Stimulated activated naive B cell treated with anti-CD40 and anti-IgM and Interleukin-4, amounts not matched to agents 10 μg/mL and 1 μg/mL and 100 μg/mL, for 72 hours (primary cell): ENCODE measurements at regions not wholly inside any gene's neighbourhood (a gene's known extent, or its start where the extent isn't known, plus 50 kb on each side); places are given as distances from the start of the nearest gene placed in this dataset.

ENCODE experiments used
- ATAC-seq, 2 donors: fragments of 150-1000 bp; cut with Tn5 transposase; replicated peaks; 2 replicates each; pipeline ENCODE4 v1.10.0; 2021; ENCODE audit warnings: moderate library complexity in 1 of 2
- DNase-seq: peaks from one replicate; pipeline ENCODE4 v3.0.0; 2021
- H3K27ac Mint-ChIP-seq: one replicate; pipeline ENCODE4 v1.8.0; 2022; ENCODE audit warnings: mild to moderate bottlenecking, mixed read lengths
- H3K27me3 Mint-ChIP-seq, 2 donors: one replicate each; pipeline ENCODE4 v1.8.0; 2022; ENCODE audit warnings: mixed read lengths in 2 of 2
- H3K36me3 Mint-ChIP-seq, 2 donors: one replicate each; pipeline ENCODE4 v1.8.0; 2022; ENCODE audit warnings: mixed read lengths in 2 of 2, mild to moderate bottlenecking in 1 of 2
- H3K4me1 Mint-ChIP-seq, 2 donors: one replicate each; pipeline ENCODE4 v1.8.0; 2022; ENCODE audit warnings: mixed read lengths in 2 of 2, mild to moderate bottlenecking in 1 of 2
- H3K4me3 Mint-ChIP-seq, 2 donors: one replicate each; pipeline ENCODE4 v1.8.0; 2022; ENCODE audit warnings: mild to moderate bottlenecking in 2 of 2, mixed read lengths in 2 of 2, moderate library complexity in 1 of 2
- H3K9me3 Mint-ChIP-seq, 2 donors: one replicate each; pipeline ENCODE4 v1.8.0; 2022; ENCODE audit warnings: mixed read lengths in 2 of 2, mild to moderate bottlenecking in 1 of 2

DNA sequence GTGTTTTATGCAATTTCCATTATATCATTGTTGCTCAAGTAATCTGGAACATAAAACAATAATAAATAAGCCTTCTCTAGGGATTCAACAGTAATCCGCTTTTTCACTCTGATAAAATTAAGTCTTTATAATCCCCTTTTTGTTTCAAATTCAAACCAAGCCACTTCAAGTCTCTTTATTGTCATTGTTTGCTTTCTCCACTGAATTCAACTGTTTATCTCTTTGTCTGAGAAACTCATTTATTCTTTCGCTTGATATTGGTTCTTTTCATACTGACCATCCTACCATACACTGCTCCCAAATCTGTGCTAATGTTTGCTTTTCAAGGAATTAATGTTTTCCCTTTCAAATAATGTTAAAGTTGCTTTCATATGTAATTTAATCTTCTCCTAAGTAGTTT lies 550.4 kb upstream of the PCDH15 start:
- no peaks in the 10 kb centered on the region for H3K4me1 Mint-ChIP-seq
- no peak for ATAC-seq
- H3K36me3 Mint-ChIP-seq = no peaks in the 10 kb centered on the region
- H3K4me3 Mint-ChIP-seq = no peak overlapping the region
- DNase-seq = no peak
- H3K27me3 Mint-ChIP-seq = no peaks in the 10 kb centered on the region
- H3K27ac Mint-ChIP-seq = no peak overlapping the region
- H3K9me3 Mint-ChIP-seq = peaks cover 0 to 2% of the 10 kb centered on the region in 2 donors

DNA sequence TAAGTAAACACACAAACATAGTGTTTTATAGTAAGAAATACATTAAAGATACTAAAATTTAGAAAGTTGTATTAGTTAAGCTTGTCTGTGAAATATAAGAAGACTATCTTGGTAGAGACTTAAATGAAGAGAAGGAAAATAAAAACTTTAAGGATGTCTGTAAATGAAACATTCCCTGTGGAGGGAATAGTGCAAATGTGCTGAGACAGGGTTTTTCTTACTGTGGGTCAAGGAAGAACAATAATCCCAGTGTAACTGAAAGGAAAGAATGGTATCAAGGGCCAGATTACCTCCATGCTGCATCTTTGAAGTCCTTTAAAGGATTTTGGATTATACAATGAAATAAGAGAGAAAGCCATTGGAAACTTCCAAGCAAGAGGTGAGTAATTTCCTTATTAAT lies 547.5 kb upstream of the PCDH15 start:
- no peak overlapping the region for H3K27ac Mint-ChIP-seq
- H3K27me3 Mint-ChIP-seq = no peaks in the 10 kb centered on the region
- no peaks in the 10 kb centered on the region for H3K36me3 Mint-ChIP-seq
- H3K4me1 Mint-ChIP-seq = no peaks in the 10 kb centered on the region
- peaks cover 0 to 2% of the 10 kb centered on the region in 2 donors for H3K9me3 Mint-ChIP-seq
- no peak overlapping the region for H3K4me3 Mint-ChIP-seq
- DNase-seq (no peak), ATAC-seq (no peak)

DNA sequence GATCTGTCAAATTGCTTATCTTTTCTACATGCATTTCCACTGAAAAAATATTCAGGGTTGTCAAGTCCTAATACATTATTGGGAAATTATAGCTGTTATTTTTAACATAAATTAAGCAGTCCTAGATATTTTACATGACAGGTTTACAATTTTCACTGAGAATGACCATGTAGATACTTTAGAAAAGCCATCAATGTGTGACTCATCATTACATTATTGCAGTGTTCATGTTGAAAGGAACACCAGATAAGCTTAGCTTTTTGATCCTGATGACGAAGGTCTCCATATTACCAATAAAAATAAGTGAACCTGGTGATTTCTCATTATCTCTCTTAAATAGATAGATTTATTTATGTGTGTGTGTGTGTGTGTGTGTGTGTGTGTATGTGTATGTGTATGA lies 529.5 kb upstream of the PCDH15 start:
- no peak overlapping the region for H3K4me3 Mint-ChIP-seq
- no peak overlapping the region for H3K27ac Mint-ChIP-seq
- no peaks in the 10 kb centered on the region for H3K27me3 Mint-ChIP-seq
- DNase-seq (no peak), ATAC-seq (no peak)
- H3K36me3 Mint-ChIP-seq = no peaks in the 10 kb centered on the region
- H3K9me3 Mint-ChIP-seq = no peaks in the 10 kb centered on the region
- no peaks in the 10 kb centered on the region for H3K4me1 Mint-ChIP-seq

DNA sequence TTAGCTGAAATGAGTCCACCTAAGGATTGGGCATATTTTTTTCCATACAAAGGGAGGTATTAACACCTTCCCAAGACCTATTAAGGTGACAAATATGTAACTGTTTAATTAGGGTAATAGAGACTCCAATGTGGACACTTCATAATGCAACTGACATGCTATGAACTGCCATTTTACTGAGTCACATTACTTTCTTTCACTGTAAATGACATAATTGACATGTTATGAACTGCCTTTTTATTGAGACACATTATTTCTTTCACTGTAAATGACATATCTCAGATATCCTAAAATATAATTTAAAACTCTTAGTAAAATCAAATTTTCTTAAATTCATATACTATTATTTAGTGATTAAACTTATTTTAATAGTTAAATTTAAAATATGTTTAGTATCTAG lies 528.8 kb upstream of the PCDH15 start:
- no peak for ATAC-seq
- Mint-ChIP-seq H3K9me3 (no peaks in the 10 kb centered on the region), H3K27me3 (no peaks in the 10 kb centered on the region), H3K27ac (no peak overlapping the region), H3K4me3 (no peak overlapping the region), H3K4me1 (no peaks in the 10 kb centered on the region), H3K36me3 (no peaks in the 10 kb centered on the region)
- no peak for DNase-seq

DNA sequence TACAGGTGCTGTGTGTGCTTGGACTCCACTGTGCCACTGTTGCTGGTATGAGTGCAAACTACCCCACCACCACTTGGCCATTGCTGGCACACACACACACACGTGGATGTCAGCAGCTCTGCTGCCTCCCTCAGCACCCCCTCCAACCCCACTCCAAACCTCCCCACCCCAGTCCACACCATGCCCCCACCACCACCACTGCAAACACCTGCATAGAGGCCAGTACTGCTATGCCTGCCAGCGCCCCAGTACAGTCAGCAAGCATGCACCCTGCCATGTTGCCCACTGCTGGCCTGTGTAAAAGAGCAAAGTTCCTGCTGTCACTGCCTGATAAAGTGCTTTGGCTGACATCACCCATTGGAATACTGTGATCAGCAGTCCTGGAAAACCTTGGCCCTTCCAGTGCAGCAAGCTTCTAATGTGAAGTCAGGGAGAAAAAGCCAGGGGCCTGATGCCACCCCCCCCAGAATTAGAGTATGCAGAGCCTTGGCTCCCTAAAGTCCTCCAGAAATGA lies 519.2 kb upstream of the PCDH15 start:
- Mint-ChIP-seq H3K27ac (no peak overlapping the region), H3K27me3 (no peaks in the 10 kb centered on the region), H3K36me3 (no peaks in the 10 kb centered on the region), H3K9me3 (peaks cover 7 to 9% of the 10 kb centered on the region in 2 donors), H3K4me3 (no peak overlapping the region), H3K4me1 (no peaks in the 10 kb centered on the region)
- ATAC-seq (peak in 1 of 2 donors; percentile 12), DNase-seq (no peak)

DNA sequence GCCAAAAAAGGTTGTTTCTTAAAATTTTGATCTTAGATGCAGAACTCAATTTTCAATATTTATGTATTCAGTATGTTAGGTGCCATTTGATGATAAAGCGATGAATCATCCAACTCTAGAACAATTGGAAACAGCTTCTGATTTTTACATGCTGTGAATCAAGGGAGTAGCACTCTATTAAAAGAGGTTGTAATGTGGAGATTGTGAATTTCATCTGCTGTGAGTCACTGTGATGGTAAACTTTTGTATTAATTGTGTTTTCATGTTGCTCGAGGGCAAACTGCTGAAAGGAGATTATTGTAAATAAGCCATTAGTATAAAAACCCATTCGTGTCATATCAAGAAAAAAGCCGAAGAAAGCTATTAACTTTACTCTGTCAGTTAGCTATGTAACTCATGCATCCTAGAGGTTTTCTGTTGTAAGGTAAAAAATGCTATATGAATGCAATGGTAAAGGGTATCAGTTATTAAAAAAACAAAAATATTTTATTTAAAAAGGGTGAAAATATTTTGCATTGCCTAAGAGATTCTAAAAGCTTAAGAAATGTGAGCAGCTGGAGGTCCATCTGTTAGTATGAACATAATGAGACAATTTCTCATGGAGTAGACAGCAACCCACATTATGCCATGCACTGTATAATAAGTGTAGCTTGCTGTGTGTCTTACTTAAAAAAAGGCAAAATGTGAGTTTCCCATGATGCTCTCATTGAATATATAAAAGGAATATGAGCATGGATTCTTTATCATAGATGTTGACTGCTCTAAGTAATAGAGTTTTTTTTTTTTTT lies 511.0 kb upstream of the PCDH15 start:
- H3K36me3 Mint-ChIP-seq = no peaks in the 10 kb centered on the region
- DNase-seq (no peak), ATAC-seq (no peak)
- no peaks in the 10 kb centered on the region for H3K9me3 Mint-ChIP-seq
- no peaks in the 10 kb centered on the region for H3K27me3 Mint-ChIP-seq
- H3K4me1 Mint-ChIP-seq = no peaks in the 10 kb centered on the region
- no peak overlapping the region for H3K4me3 Mint-ChIP-seq
- H3K27ac Mint-ChIP-seq = no peak overlapping the region

DNA sequence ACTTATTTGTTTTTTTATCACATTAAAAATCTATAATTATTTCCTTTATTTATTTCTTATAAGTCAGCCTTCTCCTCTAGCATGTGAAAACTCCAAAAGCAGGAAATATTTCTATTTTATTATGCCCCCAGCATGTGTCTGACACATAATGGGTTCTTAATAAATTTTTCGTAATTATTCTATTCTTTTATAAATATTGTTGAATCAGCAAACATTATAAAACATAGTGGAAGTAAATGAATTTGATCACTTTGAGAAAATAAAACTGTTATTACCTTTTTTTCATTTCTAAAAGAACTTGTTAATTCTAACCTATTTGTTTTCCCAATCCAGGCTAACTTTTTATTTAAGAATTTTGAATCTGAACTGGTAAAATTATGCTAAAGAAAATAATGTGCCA lies 509.1 kb upstream of the PCDH15 start:
- Mint-ChIP-seq H3K27ac (no peak overlapping the region), H3K4me1 (no peaks in the 10 kb centered on the region), H3K9me3 (peaks cover 0 to 1% of the 10 kb centered on the region in 2 donors), H3K27me3 (no peaks in the 10 kb centered on the region), H3K4me3 (no peak overlapping the region), H3K36me3 (no peaks in the 10 kb centered on the region)
- DNase-seq (no peak), ATAC-seq (no peak)

DNA sequence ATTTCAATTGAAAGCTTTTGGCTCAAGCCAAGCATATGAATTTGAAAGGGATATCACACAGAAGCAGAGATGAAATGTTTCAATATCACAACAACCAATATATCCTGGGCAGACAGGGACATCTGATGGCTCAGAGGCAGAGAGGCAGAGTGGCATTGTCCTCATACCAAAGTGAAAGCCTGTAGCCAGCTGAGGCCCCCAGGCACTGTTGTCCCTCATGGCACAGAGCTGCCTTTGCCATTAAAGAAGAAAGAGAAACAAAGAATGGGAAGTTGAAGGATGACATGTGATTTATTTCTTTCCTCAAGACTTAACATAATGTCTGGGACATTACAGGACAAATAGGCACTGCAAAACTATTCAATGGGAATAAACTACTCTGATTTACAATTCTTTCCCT lies 504.3 kb upstream of the PCDH15 start:
- DNase-seq (no peak), ATAC-seq (no peak)
- no peaks in the 10 kb centered on the region for H3K4me1 Mint-ChIP-seq
- H3K36me3 Mint-ChIP-seq = no peaks in the 10 kb centered on the region
- no peak overlapping the region for H3K4me3 Mint-ChIP-seq
- H3K27me3 Mint-ChIP-seq = no peaks in the 10 kb centered on the region
- H3K9me3 Mint-ChIP-seq = peaks cover 0 to 1% of the 10 kb centered on the region in 2 donors
- no peak overlapping the region for H3K27ac Mint-ChIP-seq

DNA sequence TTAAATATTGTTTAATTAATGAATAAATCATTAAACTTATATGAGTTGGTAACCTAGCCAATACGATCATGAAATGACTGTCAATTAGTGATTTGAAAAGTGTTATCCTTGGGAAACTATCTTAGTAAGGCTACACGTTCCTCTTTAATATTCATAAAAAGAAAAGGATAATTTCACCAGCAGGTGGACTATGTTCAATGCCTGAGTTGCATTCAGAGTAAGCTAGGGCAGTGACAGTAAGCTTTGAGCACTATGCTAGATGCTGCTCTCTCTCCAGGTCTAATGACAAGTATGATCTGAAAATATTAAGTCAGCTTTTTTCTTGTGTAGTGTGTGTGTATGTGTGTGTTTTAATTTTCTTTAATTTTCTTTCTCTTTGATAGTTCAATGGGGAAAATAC lies 486.3 kb upstream of the PCDH15 start:
- Mint-ChIP-seq H3K4me3 (no peak overlapping the region), H3K27ac (no peak overlapping the region), H3K9me3 (peaks cover 0 to 5% of the 10 kb centered on the region in 2 donors), H3K27me3 (no peaks in the 10 kb centered on the region), H3K4me1 (peaks cover 0 to 5% of the 10 kb centered on the region in 2 donors), H3K36me3 (no peaks in the 10 kb centered on the region)
- ATAC-seq (no peak), DNase-seq (no peak)

DNA sequence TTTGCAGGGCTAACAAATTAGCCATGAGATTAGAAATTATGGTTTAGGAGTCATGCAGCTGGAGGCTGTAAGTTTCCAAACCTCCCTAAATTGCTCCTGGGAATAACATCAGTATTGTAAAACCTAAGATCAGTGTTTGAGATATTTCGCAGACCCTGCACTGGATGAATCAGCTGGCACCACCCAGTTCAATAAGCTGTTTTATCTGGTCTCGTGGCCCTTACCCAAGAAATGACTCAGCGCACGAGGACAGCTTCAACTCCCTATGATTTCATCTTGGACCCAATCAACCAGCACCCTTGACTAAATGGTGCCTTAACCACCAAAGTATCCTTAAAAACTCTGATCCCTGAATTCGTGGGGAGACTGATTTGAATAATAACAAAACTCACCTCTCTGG lies 482.0 kb upstream of the PCDH15 start:
- no peaks in the 10 kb centered on the region for H3K36me3 Mint-ChIP-seq
- ATAC-seq = no peak
- H3K27ac Mint-ChIP-seq = no peak overlapping the region
- DNase-seq = no peak
- H3K9me3 Mint-ChIP-seq = no peaks in the 10 kb centered on the region
- no peak overlapping the region for H3K4me3 Mint-ChIP-seq
- no peaks in the 10 kb centered on the region for H3K4me1 Mint-ChIP-seq
- no peaks in the 10 kb centered on the region for H3K27me3 Mint-ChIP-seq

DNA sequence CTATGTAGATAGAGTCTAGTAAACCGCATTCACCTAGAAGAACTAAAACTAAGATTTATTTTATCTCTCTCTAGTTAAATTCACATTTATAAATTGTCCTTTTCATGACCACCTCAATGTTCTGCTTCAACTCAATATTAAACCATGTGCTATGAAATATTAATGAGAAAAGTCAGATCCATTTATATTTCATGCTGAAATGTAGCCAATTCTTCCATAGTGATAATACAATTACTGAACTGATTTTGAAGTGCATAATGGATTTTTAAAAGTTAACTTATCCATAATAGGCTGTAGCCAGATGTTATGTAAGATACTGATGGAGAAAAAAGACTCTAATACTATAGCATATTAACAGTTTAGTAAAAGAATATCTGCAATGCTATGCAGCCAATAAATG lies 479.7 kb upstream of the PCDH15 start:
- DNase-seq (no peak), ATAC-seq (no peak)
- Mint-ChIP-seq H3K36me3 (no peaks in the 10 kb centered on the region), H3K4me3 (no peak overlapping the region), H3K27me3 (no peaks in the 10 kb centered on the region), H3K9me3 (no peaks in the 10 kb centered on the region), H3K27ac (no peak overlapping the region), H3K4me1 (no peaks in the 10 kb centered on the region)

DNA sequence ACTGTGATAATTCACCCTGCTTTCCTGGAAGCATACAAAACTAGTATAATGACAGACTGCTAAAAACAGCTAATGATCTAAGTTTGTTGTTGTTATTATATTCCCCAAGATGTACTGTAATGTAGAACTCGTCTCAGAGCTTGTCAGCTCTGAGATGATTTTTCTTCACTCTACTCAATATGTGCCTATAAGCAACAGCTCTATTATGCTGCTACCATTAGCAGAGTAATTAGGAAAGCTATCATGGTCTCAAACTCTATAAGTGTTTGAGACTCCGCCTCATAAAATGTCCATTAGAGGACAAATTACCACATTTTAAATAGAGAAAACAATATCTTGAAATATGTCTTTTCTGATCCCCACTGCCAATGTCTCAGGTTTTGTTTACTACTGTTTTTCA lies 476.5 kb upstream of the PCDH15 start:
- H3K36me3 Mint-ChIP-seq = no peaks in the 10 kb centered on the region

DNA sequence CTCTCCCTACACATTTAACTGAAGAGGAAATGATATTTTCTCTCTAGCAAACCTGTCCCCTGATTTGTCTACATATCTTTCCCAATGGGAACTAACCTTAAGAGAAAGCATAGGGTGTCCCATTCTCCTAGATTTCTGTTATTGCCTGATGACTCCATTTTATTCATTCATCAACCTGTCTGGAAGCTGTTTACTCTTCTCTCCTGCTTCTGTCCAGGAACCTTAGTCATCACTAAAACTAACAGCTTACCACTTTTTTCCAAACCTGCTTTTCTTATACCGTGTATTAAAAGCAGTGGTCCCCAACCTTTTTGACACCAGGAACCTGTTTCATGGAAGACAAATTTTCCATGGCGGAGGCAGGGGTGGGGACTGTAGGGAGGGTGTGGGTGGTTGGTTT lies 473.3 kb upstream of the PCDH15 start:
- ATAC-seq = no peak
- no peaks in the 10 kb centered on the region for H3K4me1 Mint-ChIP-seq
- H3K9me3 Mint-ChIP-seq = no peaks in the 10 kb centered on the region
- no peaks in the 10 kb centered on the region for H3K27me3 Mint-ChIP-seq
- no peak for DNase-seq
- H3K36me3 Mint-ChIP-seq = no peaks in the 10 kb centered on the region
- H3K27ac Mint-ChIP-seq = no peak overlapping the region
- no peak overlapping the region for H3K4me3 Mint-ChIP-seq

More for the DNA sequence above, 476.5 kb upstream of the PCDH15 start:
- ATAC-seq (no peak), DNase-seq (no peak)
- Mint-ChIP-seq H3K27me3 (no peaks in the 10 kb centered on the region), H3K27ac (no peak overlapping the region), H3K4me3 (no peak overlapping the region), H3K4me1 (no peaks in the 10 kb centered on the region), H3K9me3 (no peaks in the 10 kb centered on the region)

DNA sequence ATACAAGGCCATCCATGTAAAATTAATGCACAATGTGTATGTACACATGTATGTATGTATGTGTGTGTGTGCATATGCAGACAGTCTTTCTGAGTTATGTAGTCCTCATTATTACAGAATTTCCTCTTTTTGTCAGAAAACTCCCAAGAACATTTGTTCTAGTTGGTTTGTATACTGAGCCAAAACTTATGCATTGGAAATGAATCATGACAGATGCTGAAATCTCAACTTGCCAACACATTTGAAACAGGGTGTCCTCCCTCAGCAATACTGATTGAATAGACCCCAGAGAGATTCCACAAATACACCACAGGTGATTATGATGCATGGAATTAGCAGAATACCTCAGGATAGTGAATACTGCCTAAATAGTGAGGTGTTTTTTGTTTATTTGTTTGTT lies 472.9 kb upstream of the PCDH15 start:
- H3K4me3 Mint-ChIP-seq = no peak overlapping the region
- no peaks in the 10 kb centered on the region for H3K9me3 Mint-ChIP-seq
- H3K4me1 Mint-ChIP-seq = no peaks in the 10 kb centered on the region
- ATAC-seq (no peak), DNase-seq (no peak)
- H3K36me3 Mint-ChIP-seq = no peaks in the 10 kb centered on the region
- H3K27ac Mint-ChIP-seq = no peak overlapping the region
- no peaks in the 10 kb centered on the region for H3K27me3 Mint-ChIP-seq

DNA sequence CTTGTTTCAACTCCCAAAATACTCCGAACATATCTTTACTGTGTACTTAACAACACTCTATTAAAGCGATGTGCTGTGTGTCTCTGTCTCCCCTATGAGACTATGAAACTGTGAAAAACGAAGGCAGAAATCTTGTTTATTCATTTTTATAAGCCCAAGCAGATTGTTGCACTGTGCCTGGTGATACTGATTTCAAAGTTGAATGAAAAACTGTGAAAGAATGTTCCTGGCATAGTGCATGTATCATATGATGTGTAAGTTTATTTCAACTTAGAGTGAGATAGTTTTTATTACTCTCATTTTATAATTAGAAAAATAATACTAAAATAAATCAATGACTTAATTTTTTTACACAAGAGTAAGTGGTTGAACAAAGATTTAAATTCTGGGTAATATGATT lies 471.9 kb upstream of the PCDH15 start:
- ATAC-seq (no peak), DNase-seq (no peak)
- Mint-ChIP-seq H3K4me3 (no peak overlapping the region), H3K4me1 (no peaks in the 10 kb centered on the region), H3K27ac (no peak overlapping the region), H3K9me3 (no peaks in the 10 kb centered on the region), H3K36me3 (no peaks in the 10 kb centered on the region), H3K27me3 (no peaks in the 10 kb centered on the region)
